HG03139 (cell line): ENCODE measurements at regions not wholly inside any gene's neighbourhood (a gene's known extent, or its start where the extent isn't known, plus 50 kb on each side); places are given as distances from the start of the nearest gene placed in this dataset.

ENCODE experiments used
- ATAC-seq: cut with Tn5 transposase; IDR thresholded peaks from one replicate; pipeline ENCODE4 v1.9.1; 2021; ENCODE audit not compliant: unreplicated experiment

DNA sequence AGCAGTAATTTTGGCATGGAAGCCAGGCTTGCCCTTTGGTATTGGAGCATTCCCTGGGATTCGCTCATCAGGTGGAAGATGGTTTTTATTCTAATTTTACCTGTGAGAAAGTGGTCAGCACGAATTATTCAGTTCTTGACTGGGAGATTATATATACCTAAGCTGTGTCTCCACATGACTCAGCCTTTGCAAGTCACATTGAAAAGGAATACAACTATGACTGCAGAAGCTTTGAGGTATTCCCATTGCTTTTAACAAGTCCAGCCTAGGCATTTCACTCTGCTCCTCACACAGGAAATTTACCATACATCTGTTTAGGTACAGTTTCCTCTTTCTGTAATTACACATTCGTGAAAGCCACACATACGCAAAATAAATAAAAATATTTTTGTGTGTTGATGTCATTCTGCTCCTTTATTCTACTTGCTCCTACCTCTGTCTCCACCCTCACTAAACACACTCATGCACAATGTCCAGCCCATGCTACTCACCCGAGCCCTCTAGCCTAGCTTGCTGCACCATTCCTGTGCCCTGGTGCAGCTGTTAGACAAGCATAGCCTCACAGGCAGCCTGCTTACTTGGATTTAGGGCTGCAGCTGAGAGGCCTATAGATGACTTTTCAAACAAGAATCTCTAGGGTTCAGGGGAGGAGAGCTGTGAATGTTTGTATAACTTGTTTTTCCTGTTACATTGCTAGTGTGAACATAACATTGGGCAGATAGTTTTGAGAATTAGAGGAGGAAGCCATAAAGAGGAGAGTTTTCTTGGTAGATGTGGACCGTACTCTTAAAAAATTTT lies 504.4 kb upstream of the FAT1 start:
- ATAC-seq, result no peak

DNA sequence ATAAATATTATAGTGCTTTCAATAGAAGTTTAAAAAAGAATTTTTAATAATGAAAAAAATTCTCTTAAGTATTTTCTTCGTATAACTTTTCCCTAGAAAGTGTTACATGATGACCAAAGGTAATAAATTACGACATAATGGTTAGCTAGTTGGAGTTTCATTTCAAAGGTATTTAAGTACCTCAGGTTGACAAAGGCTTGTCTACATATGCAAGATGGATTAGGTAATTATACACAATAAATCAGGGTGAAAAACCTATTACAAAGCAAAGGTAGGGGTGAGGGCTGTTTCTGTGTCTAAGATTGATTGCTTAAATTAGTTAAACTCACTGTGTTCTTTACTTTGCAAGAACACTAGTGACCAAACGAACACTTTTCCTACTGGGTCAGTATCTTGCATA lies 508.5 kb upstream of the FAT1 start:
- ATAC-seq, result no peak

DNA sequence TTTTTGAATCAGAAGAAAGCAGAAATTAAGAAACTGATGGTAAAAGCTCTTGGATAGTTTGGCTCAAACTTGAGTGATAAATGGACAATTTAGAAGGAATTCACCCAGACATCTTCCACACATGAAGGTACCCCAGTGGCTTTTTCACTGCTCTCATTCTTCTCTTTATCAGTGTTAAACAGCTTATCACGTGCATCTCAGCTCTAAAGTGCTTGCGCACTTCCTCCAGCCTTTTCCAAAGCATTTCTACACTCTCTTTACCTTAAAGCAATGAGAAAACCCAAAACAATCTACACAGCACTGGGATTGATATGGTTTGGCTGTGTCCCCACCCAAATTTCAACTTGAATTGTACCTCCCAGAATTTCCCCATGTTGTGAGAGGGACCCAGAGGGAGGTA lies 509.1 kb upstream of the FAT1 start:
- ATAC-seq, result no peak

DNA sequence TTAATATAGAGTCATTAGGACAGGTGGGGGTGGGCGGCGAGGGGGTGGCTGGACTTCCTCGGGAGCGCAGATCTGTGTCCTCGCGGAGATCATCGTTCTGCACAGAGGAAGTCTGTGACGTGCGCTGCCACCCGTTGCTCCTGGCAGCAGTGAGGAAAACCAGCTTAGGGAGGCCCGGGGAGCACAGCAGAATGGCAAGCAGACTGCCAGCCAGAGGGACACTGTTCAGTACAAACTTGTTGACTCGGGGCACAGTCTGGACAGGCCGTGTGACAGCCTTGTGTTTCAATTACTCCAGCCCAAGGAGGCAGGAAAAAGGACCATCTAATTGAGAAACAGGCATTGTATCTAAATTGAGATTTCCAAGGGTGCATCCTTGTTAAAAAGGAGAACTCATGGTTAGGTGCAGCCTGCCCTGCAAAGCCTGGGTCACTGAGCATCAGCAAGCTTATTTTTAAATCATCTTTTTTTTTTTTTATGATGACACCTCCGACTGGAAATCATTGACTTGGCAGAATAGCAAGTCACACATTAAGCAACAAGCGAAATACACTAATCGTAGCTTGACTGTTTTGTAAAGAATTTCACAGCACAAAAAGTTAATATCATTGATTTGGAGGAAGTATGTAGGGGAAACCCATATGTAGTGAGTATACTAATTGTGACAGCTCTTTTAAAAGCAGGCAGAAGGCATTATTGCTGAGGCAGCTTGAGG lies 512.0 kb upstream of the FAT1 start:
- ATAC-seq, result no peak

DNA sequence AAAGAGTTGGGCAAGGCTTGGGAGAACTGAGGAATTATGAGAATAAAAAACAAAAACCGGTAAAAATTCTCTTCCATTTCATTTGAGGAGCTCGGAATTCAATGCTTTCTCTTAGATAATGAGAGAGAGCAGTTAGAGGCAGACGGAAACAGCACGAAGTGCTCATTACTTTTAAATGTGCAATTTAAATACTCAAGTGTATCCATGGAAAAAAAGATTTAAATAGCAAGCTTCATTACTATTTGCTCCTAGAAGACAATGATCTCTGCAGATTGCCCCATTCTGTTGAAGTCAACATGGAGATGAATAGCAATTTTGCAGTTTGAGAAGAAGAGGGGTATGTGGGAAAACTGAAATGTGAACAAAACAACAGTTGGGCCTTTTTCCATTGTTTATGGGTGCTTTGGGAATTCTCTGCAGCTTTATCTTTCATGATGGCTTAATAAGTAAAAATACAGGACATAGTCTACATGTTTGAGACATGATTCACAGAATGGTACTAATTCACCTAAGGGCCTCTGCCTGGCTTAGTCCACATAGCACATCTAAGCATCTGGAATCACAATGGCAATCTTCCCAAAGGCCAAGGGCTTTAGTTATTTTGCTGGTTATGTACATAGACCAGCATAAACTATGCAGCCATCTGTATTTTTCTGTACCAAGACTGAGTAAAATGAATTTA lies 512.7 kb upstream of the FAT1 start:
- no peak for ATAC-seq

DNA sequence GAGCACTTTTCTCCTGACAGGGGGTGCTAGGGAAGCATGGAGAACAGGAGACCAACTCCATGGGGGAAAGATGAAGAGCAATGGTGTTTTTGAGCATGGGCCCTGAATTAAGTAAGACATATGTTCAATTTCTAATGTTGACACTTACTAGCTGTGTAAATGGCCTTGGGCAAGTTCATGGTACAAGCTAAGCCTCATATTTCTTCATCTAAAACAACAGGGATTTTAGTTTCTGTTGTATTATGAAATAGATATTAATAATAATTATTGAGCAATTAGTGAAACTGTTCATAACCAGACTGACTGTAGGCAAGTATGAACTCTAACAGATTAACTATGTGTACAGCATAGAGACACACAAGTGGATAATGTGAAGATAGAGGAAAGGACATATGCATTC lies 515.0 kb upstream of the FAT1 start:
- no peak for ATAC-seq

DNA sequence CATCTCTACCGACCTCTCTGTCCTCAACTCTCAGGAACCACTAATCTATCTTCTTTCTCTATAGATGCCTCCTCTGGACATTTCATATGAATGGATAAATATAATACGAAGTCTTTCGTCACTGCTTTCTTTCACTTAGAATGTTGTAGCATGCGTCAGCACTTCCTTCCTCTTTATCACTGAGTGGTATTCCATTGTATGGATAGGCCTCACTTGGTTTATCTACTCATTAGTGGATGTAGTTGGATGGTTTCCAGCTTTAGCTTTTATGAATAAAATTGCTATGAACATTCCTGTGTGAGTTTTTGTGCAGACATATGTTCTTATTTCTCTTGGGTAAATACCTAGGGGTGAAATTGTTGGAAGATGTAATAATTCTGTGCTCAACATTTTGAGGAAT lies 528.2 kb upstream of the FAT1 start:
- no peak for ATAC-seq

DNA sequence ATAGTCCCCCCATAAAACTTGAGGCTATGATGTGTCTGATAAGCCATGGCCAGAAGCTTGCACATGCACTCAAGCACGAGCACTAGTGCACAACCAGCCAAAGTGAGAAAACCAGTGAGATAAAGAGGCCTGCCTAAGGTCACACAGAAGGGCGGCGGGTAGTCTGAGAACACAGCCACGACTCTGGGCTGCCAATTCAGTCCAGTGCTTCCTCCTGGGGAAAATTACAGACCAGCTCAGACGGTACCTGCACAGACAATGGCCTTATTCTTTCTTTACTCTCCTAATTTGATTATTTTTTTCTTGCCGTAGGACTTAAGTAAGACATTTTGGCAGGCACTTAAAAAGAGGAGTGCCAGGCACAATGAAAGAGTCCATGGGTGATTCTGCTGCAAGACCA lies 533.2 kb upstream of the FAT1 start:
- no peak for ATAC-seq

DNA sequence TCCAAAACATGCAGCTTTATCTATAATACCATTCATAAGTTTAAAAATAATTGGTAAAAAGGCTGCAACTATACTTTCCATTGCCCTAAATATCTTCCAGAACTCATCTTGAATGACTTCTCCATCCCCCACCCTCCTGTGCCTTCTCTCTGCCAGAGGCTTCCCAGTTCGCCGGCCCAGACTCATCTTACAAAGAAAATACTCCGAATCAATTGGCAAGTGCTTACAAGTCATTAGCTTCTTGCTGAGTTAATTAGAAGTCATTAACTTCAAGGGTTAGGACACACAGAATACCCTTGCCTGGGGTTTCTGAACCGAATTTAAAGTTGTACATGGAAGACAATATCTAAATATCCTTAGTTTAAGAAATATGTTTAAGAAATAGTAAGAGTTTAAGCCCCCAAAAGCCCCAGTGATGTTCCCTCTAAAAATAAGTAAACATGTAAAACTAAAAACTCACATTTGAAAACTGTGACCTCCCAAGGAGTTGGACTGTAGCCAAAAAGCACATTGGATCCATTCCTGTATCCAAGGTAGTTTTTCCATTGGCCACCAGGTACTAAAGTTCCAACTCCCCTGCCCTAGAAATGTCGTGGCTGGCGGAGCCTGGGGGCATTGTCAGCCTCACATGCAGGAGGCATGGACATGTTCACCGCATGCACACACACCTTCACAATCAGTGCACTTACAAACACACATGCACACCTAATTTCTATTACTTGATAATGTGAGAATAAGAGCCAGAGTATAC lies 535.2 kb upstream of the FAT1 start:
- no peak for ATAC-seq

DNA sequence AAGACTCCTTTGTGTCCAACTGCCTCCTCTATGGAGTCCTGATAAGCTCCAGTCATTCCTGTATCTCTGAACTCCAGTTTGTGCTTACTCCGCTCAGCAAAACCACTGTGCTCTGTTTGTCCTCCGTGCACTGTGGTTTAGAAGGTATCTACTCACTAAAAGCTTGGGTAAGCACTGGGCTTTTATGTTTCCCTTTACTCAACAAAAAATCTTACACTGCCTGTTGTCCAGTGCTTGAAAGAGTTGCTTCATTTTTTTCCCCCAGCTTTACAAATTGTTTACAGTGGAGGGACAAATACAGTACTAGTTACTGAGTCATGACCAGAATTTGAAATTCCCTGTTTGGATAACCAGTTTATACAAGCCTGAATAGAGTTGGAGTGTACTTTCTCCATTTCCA lies 545.3 kb upstream of the FAT1 start:
- ATAC-seq, result no peak

DNA sequence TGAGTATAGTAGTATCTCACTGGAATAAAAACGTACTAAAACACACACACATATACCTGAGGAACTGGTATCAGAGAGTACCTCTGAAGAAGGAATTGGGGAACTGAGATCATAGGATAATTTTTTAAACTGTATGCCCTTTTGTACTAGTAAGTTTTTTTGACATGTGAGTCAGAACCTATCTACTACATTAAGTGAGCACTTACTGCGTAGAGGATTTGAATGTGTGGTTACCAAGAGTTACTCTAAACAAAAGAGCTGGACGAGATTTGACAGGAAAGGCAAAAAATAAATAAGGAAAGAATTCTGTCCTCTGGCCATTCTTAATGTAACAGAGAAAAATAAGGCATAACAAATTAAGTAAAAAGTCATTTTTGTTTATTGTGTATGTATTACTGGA lies 546.5 kb upstream of the FAT1 start:
- no peak for ATAC-seq

DNA sequence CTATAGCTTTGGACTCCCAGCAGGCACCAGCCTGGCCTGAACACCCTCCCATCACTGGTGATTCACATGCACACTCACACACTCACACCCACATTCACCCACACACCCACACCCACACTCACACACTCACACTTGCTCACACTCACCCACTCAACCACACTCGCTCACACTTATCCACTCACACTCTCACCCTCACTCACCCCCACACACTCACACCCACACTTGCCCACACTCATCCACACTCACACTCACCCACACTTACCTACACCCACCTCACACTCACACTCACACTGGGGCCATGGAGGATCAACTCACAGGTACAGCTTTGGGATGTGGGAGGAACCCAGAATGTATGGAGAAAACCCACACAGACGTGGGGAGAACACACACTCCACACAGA lies 548.2 kb upstream of the FAT1 start:
- no peak for ATAC-seq

DNA sequence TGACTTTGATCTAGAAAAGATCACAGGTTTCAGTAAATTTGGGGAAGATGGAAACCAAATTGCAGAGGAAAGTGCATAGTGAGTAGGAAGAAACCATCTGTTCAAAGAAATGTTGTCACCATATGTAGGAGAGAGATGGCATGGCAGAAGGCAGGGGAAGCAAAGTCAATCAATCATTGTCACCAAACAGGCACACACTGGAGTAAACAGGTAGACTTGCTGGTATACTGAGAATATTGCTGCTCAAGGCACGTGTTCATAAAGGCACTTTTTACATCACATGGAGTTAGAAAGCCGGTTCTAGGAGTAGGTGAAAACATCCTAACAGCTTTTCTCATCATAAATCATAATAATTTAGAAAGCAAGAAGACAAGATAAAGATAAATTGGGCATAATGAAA lies 550.5 kb upstream of the FAT1 start:
- no peak for ATAC-seq

DNA sequence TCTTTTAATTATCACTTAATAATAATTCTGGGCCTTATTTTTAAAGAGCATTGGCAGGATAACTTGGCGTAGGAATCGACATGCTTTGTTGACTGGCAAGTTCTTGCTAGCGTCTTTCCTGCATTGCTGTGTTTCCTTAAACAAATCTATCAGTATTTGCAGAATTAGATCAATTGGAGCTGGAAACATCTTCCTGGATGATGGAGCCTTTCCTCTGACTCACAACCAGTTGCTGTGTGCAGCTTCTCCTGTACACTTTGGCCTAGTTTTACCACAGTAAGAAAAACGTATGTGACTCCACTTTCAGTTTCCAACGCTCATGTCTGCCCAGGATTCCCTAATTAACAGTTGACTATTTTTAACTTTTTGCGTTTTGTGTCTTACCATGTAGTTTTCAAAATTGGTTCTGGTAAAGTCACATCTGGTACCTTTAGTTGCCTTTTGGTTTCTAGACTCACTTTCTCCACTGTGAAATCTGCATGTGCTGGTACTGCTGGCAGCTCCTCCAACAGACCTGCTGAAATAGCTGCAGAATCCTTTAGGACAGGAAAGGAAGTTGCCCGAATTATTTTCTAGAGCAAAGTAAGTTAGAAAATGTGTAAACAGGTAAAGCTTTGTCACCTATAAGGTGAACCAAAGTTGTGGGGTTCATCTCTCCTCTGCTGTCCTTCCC lies 553.2 kb upstream of the FAT1 start:
- ATAC-seq, result no peak

DNA sequence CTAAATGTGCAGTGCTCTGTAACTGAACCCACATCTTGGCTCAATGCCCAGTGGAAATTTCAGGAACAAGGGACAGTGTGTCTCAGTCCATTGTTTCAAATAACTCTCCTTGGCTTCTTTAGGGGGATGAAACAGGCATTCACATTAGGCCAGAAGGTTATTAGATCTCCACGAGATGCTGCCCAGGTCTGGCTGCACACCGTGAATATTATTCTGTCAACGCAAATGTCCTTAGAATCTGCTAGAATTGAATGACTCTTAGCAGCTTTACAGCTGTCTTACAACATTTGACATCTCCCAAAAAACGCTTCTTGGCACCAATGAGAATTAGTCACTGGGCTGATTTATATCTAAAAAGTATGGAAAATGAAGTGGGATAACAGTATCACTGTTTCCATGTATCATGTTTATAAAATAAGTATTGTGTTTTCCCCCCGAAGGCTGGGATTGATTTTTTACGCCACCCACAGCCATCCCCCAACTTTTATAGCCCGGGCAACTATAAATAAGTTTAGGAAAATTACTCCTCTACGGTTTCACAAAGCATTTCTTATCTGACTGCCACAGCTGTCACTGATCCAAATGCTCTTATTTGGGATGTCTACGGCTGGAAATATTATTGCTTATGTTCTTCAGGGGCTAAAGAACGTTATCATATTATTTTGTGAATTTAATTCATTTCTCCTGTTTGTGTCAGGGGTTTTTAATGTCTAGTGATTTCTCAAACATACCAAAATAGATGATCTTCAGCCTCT lies 559.7 kb upstream of the FAT1 start:
- no peak for ATAC-seq

DNA sequence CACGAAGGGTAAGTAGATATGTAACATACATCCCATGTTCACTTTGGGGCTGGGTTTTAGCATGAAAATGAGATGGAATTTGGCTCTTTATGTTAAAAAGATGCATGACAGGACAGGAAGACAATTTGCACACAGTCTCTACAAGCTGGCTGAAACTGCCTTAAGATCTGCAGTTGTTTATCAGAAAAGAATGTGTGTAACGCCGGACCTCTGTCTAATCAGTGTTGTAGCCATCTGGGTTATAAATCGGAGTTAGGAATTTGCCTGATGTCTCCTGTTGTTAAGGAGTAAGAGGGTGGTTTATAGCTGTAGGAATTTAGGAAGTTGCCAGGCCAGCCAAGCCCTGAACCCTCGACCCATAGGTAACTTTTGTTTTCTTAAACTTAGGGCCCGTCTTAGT lies 562.9 kb upstream of the FAT1 start:
- ATAC-seq, result no peak

DNA sequence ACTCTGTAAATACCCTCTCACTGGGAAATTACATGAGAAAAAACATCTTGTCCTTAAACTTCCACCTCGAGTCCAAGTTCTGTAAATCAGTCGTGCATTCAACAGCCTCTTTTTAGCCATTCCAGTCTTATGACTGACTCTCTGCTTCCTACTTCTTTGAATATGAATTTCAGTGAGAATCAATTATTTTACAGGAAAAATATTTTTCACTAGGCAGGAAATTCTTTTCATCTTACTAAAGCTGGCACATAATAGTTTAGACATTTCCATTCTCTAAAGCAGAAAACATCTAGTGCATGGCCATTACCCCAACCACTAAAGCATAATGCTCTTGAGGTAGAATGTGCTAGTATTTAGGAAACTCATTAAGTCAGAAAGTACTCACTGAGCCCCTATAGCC lies 565.7 kb upstream of the FAT1 start:
- no peak for ATAC-seq

DNA sequence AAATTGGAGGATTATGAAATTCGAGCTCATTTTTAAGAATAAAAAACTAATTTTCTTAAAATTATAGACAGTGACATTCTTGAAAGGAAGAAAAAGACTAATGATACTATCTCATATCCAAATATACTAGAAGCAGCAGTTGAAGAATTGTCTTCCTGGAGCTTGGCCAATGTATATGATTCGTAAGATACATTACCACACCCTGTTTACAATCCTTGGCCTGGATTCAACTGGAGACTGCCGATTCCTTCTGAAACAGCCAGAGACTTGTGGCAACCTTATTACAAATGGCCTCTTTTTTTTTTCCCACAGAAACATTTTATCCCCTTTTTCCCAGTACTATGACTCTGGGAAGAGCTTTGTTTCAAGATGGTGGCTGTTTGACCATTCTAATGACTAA lies 571.2 kb upstream of the FAT1 start:
- no peak for ATAC-seq

DNA sequence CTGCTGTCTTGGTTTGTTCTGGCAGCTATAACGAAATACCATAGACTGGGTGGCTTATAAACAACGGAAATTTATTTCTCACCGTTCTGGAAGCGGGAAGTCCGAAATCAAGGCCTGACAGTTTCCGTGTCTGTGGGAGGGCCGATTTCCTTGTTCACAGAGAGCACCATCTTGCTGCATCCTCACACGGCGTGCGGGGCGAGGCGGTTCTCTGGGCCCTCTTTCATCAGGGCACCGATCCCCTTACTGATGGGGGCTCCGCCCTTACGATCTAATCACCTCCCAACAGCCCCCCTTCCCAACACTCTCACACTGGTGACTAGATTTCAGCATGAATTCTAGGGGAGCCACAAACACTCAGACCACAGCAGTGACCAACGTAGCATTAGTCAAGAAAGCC lies 578.3 kb upstream of the FAT1 start:
- ATAC-seq, result no peak

DNA sequence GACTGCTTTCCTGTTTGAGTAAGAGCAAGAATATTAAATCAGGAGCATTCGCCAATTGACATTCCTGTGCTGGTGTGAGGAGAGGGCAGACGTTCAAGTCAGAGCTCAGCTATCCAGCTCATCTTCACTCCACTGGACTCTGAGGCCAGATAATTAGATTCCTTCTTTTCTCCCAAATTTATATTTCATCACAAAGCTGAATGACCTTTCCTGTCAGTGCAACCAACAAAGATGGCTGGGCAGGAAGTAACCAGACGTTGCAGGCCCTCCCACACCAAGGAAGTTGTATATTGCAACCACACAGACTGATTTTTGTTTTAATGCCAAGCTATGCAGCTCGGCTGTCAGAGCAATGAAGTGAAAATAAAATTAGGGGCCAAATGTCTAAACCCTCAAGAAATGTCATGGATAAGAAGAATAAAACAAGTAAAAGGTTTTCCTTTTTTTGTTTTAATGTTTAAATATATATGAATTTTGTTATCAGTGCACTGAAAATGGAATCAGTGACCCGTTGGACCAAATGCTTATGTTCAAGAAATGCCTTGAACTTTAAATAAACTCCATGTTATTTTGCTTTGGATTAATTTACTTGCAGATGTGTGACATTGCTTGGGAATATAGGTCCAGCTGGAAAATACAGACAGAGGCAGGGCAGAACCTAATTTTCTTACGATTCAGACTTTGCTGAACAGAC lies 578.9 kb upstream of the FAT1 start:
- no peak for ATAC-seq
